ENCODE measurements at regions not wholly inside any gene's neighbourhood (a gene's known extent, or its start where the extent isn't known, plus 50 kb on each side); places are given as distances from the start of the nearest gene placed in this dataset.

GRCh38 chr16:86431540-86431939, 78.8 kb upstream of the FOXF1 start:
- Histone ChIP-seq H3K4me3 (no peak overlapping the region), H3K9me3 (replicated peaks; ENCODE audit: control insufficient read depth, insufficient read depth, low read length) (no peaks in the 10 kb centered on the region; the same call in 2 of the 3 replicates), H2AFZ (ENCODE audit: control insufficient read depth, low read depth, low read length) (no peak overlapping the region), H3K4me2 (ENCODE audit: control insufficient read depth, insufficient read depth) (no peak overlapping the region), H3K79me2 (ENCODE audit: control insufficient read depth, insufficient read depth, low read length) (no peaks in the 10 kb centered on the region), H3K4me1 (ENCODE audit: control insufficient read depth, insufficient read depth, low read length) (no peaks in the 10 kb centered on the region), H4K20me1 (ENCODE audit: control insufficient read depth, insufficient read depth) (no peaks in the 10 kb centered on the region), H3K27me3 (replicated peaks in 1 of 2; ENCODE audit: control insufficient read depth in 2 of 2, insufficient read depth in 2 of 2, low read length in 1 of 2) (no peaks in the 10 kb centered on the region), H3K9ac (ENCODE audit: control insufficient read depth, insufficient read depth, low read length) (no peak overlapping the region), H3K36me3 (ENCODE audit: control insufficient read depth in 2 of 2, insufficient read depth in 2 of 2, low read length in 1 of 2) (no peaks in the 10 kb centered on the region), H3K27ac (ENCODE audit: control insufficient read depth, insufficient read depth) (no peak overlapping the region)
- RAD21 ChIA-PET (ENCODE audit: unreplicated experiment), result no interaction called here
- CTCF ChIA-PET, result no interaction called here
- in situ Hi-C loops (cut with MboI) (no loop called here), intact Hi-C loops (cut with micrococcal nuclease; ENCODE audit: unreplicated experiment) (no loop called here)
- SMC1A ChIA-PET (ENCODE audit: uncharacterized antibody, unreplicated experiment), result no interaction called here
- WGBS (ENCODE audit: insufficient coverage, insufficient replicate concordance, low lambda C conversion rate, missing lambda C conversion rate), result 57% methylated on average over 11 of the region's 11 CpGs
- POLR2A ChIA-PET, result no interaction called here
- no peak for TF ChIP-seq IKZF1 (conservative IDR thresholded peaks at IDR 0.05)
- no peak for TF ChIP-seq ETV6 (conservative IDR thresholded peaks at IDR 0.05 in 1 of 2, IDR thresholded peaks at IDR 0.05 in 1 of 2; ENCODE audit: borderline replicate concordance in 1 of 2, low read depth in 1 of 2)
- no peak for TF ChIP-seq MYC (IDR thresholded peaks at IDR 0.05; ENCODE audit: insufficient read depth, insufficient read length, insufficient replicate concordance, low read length, severe bottlenecking)
- no peak for TF ChIP-seq NR2C2 (IDR thresholded peaks at IDR 0.05; ENCODE audit: borderline replicate concordance, control insufficient read depth, insufficient read length, low read depth)
- no peak for TF ChIP-seq ASH2L (IDR thresholded peaks at IDR 0.05; ENCODE audit: borderline replicate concordance, low read depth)
- no peak for TF ChIP-seq RELA (IDR thresholded peaks at IDR 0.05; ENCODE audit: borderline replicate concordance, partially characterized antibody)
- TF ChIP-seq ZNF207 (IDR thresholded peaks at IDR 0.05; ENCODE audit: borderline replicate concordance), result no peak
- no peak for TF ChIP-seq PML (IDR thresholded peaks at IDR 0.05; ENCODE audit: low read length)
- TF ChIP-seq, protein P1, sequence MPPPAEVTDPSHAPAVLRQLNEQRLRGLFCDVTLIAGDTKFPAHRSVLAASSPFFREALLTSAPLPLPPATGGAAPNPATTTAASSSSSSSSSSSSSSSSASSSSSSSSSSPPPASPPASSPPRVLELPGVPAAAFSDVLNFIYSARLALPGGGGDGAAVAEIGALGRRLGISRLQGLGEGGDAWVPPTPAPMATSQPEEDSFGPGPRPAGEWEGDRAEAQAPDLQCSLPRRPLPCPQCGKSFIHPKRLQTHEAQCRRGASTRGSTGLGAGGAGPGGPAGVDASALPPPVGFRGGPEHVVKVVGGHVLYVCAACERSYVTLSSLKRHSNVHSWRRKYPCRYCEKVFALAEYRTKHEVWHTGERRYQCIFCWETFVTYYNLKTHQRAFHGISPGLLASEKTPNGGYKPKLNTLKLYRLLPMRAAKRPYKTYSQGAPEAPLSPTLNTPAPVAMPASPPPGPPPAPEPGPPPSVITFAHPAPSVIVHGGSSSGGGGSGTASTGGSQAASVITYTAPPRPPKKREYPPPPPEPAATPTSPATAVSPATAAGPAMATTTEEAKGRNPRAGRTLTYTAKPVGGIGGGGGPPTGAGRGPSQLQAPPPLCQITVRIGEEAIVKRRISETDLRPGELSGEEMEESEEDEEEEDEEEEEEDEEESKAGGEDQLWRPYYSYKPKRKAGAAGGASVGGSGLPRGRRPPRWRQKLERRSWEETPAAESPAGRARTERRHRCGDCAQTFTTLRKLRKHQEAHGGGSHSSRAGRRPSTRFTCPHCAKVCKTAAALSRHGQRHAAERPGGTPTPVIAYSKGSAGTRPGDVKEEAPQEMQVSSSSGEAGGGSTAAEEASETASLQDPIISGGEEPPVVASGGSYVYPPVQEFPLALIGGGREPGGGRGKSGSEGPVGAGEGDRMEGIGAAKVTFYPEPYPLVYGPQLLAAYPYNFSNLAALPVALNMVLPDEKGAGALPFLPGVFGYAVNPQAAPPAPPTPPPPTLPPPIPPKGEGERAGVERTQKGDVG (CRISPR knock-in tag; IDR thresholded peaks at IDR 0.05), result no peak
- no peak for TF ChIP-seq SIN3A (IDR thresholded peaks at IDR 0.05; ENCODE audit: low read depth, low read length)
- ATAC-seq (no peak), DNase-seq (ENCODE audit: low read depth, low spot score) (no peak), FAIRE-seq (no peak)
- BruUV-seq (replicated peaks), result no TSS peak

Data from GM12878 (cell line).